Esophagus squamous epithelium (tissue), 5 donors: ENCODE measurements at regions not wholly inside any gene's neighbourhood (a gene's known extent, or its start where the extent isn't known, plus 50 kb on each side); places are given as distances from the start of the nearest gene placed in this dataset.

Source experiments
- DNase-seq: peaks from one replicate; lab custom pipeline; 2025; lab: John Stamatoyannopoulos, UW
- H3K27ac ChIP-seq, 4 donors: fragments of 200-600 bp; sonication (generic); one replicate each; pipeline ENCODE4 v1.5.1; 2016 to 2019; ENCODE audit warnings: mild to moderate bottlenecking in 1 of 4
- H3K27me3 ChIP-seq, 4 donors: fragments of 200-600 bp; sonication (generic); 1 replicate in 3 of 4; 2 replicates in 1 of 4; pipeline versions ENCODE4 v1.5.1 to v1.6.0; 2017 to 2021; ENCODE audit warnings: antibody characterized with exemption in 1 of 4
- H3K36me3 ChIP-seq, 3 donors: fragments of 200-600 bp; sonication (generic); one replicate each; pipeline ENCODE4 v1.5.1; 2016 to 2019
- H3K4me1 ChIP-seq, 3 donors: fragments of 200-600 bp; sonication (generic); one replicate each; pipeline ENCODE4 v1.5.1; 2017 to 2019
- H3K4me3 ChIP-seq, 4 donors: fragments of 200-600 bp; sonication (generic); 1 replicate in 3 of 4; 2 replicates in 1 of 4; pipeline ENCODE4 v1.5.1; 2016 to 2019; ENCODE audit warnings: mild to moderate bottlenecking in 2 of 4, moderate library complexity in 1 of 4
- H3K9me3 ChIP-seq, 3 donors: fragments of 200-600 bp; sonication (generic); one replicate each; pipeline ENCODE4 v1.5.1; 2016 to 2019
- POLR2A ChIP-seq, 4 donors: fragments of 450-650 bp; IDR thresholded peaks; one replicate each; pipeline ENCODE4 v1.6.1; 2017; ENCODE audit warnings: antibody characterized with exemption in 4 of 4, mild to moderate bottlenecking in 4 of 4, moderate library complexity in 3 of 4
- WGBS, 2 donors: methylation state at CpG; one replicate each; pipeline ENCODE4 v1.1.5; 2018; 5-methylcytosine and 5-hydroxymethylcytosine counted together
- intact Hi-C: fragments of 100-400 bp; cut with DNase I; formaldehyde crosslinking; loops from one replicate; pipeline ENCODE4 v1.15.0; 2022
- TF ChIP-seq, protein P1 (sequence below), 6 experiments: fragments of 450-650 bp in 4 of 6; fragments of 200-600 bp in 2 of 6; sonication (generic) in 2 of 6; IDR thresholded peaks; one replicate each; pipeline ENCODE4 v1.5.1; 2016 to 2019; ENCODE audit warnings: antibody characterized with exemption in 6 of 6, mild to moderate bottlenecking in 4 of 6, moderate library complexity in 4 of 6
- donor health status: DM: yes; HTN: yes; CAD: no.

DNA sequence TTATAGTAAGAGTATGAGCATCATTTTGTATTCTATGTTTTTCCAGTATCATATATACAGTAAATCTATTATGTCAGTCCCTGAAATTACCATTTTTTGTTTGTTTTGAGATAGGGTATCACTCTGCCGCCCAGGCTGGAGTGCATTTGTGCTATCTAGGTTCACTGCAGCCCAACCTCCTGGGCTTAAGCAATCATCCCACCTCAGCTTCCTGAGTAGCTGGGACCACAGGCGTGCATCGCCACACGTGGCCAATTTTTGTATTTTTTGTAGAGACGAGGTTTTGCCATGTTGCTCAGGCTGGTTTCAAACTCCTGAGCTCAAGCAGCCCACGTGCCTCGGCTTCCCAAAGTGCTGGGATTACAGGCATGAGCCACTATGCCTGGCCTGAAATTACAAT is 85.6 kb downstream of the ZNF330 start:
- no peak for DNase-seq
- TF ChIP-seq POLR2A (IDR thresholded peaks at IDR 0.05): no peak
- TF ChIP-seq, protein P1, sequence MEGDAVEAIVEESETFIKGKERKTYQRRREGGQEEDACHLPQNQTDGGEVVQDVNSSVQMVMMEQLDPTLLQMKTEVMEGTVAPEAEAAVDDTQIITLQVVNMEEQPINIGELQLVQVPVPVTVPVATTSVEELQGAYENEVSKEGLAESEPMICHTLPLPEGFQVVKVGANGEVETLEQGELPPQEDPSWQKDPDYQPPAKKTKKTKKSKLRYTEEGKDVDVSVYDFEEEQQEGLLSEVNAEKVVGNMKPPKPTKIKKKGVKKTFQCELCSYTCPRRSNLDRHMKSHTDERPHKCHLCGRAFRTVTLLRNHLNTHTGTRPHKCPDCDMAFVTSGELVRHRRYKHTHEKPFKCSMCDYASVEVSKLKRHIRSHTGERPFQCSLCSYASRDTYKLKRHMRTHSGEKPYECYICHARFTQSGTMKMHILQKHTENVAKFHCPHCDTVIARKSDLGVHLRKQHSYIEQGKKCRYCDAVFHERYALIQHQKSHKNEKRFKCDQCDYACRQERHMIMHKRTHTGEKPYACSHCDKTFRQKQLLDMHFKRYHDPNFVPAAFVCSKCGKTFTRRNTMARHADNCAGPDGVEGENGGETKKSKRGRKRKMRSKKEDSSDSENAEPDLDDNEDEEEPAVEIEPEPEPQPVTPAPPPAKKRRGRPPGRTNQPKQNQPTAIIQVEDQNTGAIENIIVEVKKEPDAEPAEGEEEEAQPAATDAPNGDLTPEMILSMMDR (IDR thresholded peaks at IDR 0.05): no peak
- intact Hi-C loops: no loop called here
- H3K9me3 ChIP-seq: no peaks in the 10 kb centered on the region
- no peaks in the 10 kb centered on the region for H3K27me3 ChIP-seq
- WGBS, 2 donors: 55 to 73% methylated on average over 7 of the region's 7 CpGs
- H3K36me3 ChIP-seq: no peaks in the 10 kb centered on the region
- no peaks in the 10 kb centered on the region for H3K4me1 ChIP-seq
- no peak overlapping the region for H3K4me3 ChIP-seq
- H3K27ac ChIP-seq: no peak overlapping the region

DNA sequence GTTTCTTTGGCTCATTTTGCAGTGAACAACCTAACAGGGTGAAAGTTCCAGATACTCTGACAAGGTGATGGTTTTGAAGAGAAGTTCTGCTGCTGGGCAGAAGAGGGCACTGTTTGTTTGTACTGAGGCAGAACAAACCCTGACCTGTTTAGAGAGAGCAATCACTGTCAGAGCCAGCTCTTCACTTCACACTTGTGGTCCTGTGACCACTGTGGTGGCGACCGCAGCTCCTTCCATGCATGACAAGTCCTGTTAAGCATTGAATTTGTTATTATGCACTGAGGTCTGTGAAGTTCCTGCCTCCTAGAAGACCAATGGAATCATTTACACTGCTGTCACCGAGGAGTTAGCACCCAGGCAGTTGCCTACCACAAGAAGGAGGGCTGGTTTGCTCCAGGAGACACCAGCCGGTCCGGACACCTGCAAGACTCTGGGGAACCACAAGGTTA is 86.6 kb downstream of the ZNF330 start:
- 39 to 44% methylated on average over 5 of the region's 5 CpGs for WGBS, 2 donors
- H3K4me3 ChIP-seq: no peak overlapping the region
- no peak overlapping the region for H3K27ac ChIP-seq
- no peaks in the 10 kb centered on the region for H3K9me3 ChIP-seq
- H3K36me3 ChIP-seq: no peaks in the 10 kb centered on the region
- TF ChIP-seq POLR2A (IDR thresholded peaks at IDR 0.05): no peak
- TF ChIP-seq, protein P1 (IDR thresholded peaks at IDR 0.05): peak; percentile 37 to 70 (median 58)
- H3K4me1 ChIP-seq: no peaks in the 10 kb centered on the region
- intact Hi-C loops: no loop called here
- peak; percentile 1 for DNase-seq
- H3K27me3 ChIP-seq: no peaks in the 10 kb centered on the region

DNA sequence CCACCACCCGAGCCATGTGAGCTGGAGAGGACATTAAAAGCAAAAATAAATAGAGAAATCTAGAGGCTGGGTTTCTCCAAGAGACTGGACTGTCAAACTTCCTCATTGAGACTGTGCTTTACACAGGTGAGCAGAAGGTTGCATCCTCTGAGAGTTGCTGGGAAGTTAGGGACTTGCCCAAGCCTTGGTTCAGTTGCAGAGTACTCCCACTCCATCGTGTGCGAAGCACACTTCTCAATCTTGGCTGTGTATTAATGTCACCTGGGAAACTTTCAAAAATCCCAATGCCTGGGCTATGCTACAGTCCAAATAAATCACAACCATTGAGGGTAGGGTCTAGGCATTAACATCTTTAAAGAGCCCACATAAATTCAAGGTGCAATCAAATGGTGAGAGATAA is 89.2 kb downstream of the ZNF330 start:
- Histone ChIP-seq H3K9me3 (no peaks in the 10 kb centered on the region), H3K27ac (no peak overlapping the region), H3K4me3 (no peak overlapping the region), H3K4me1 (no peaks in the 10 kb centered on the region), H3K36me3 (no peaks in the 10 kb centered on the region), H3K27me3 (no peaks in the 10 kb centered on the region)
- 60% methylated on average over 3 of the region's 3 CpGs; no CpG with 5 or more reads in 1 of the 2 donors for WGBS, 2 donors
- no peak for DNase-seq
- no peak for TF ChIP-seq POLR2A (IDR thresholded peaks at IDR 0.05)
- TF ChIP-seq, protein P1 (IDR thresholded peaks at IDR 0.05): no peak
- intact Hi-C loops: no loop called here

DNA sequence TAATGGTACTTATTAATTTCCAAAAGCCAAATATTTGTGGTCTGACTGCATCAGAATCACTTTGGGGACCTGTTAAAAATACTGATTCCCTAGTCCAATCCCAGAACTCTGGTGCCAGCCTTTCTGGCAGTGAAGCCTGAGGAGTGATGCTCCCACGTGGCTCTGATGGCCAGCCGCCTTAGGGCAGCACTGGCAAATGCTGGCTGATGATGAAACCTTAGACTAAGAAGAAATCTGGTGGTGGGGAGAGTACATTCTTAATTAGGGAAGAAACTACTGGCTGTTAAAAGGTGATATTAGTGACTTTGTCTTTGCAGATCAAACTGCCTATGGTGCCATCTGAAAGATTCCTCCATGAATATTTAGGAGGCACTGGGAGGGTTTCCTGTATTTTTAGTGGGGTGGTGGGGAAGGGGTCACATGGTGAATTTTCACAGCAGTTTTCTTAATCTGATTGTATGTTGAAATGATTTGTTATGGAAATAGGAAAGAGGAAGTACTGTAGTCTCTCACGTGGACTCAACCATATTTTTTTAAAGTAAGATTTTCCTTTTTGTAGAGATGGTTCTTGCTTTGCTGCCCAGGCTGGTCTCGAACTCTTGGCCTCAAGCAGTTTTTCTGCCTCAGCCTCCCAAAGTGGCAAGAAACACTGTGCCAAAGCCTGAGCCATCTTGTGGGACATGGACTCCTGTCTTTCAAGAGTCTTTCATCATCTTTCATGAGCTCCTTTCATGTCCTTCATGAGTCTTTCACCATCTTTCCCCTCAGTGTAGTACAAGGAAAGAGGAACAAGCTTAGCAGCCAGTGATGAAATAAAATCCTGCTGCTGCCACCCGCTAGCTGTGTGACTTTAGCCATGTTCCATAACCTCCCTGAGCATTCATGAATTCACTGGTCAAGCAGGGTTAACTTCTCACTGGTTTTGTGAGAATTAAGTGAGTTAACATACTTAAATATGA is 90.8 kb downstream of the ZNF330 start:
- Histone ChIP-seq H3K4me3 (no peak overlapping the region), H3K27me3 (no peaks in the 10 kb centered on the region), H3K9me3 (no peaks in the 10 kb centered on the region), H3K4me1 (no peaks in the 10 kb centered on the region), H3K27ac (no peak overlapping the region), H3K36me3 (no peaks in the 10 kb centered on the region)
- intact Hi-C loops: no loop called here
- TF ChIP-seq POLR2A (IDR thresholded peaks at IDR 0.05): no peak
- TF ChIP-seq, protein P1 (IDR thresholded peaks at IDR 0.05): no peak
- DNase-seq: no peak
- WGBS, 2 donors: 73 to 100% methylated on average over 1 to 5 of the region's 5 CpGs

DNA sequence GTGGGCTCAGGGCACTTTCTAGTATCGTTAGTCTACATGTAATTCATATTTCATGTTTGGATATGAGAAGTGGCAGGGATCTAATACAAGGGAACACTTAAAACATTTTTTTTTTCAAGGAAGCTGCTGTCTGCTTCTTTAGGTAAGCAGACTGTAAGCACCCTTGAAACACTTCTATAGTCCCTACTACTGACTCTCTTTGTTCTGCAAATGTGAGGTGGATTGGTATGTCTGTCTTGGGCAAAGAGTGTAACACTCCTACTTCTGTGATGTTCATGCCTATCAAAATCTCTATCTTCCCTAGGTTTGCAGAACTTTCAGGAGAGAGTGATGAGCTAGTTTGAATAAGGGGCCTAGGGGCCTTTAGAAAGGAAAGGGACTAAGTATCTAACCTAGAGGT is 93.9 kb downstream of the ZNF330 start:
- Histone ChIP-seq H3K27me3 (no peaks in the 10 kb centered on the region), H3K36me3 (no peaks in the 10 kb centered on the region), H3K27ac (no peak overlapping the region), H3K9me3 (no peaks in the 10 kb centered on the region), H3K4me1 (no peaks in the 10 kb centered on the region), H3K4me3 (no peak overlapping the region)
- no peak for TF ChIP-seq POLR2A (IDR thresholded peaks at IDR 0.05)
- TF ChIP-seq, protein P1 (IDR thresholded peaks at IDR 0.05): no peak
- no peak for DNase-seq
- intact Hi-C loops: no loop called here
- WGBS, 2 donors: 54 to 100% methylated on average over 1 of the region's 1 CpG
